BLaER1 (cell line): ENCODE measurements at regions not wholly inside any gene's neighbourhood (a gene's known extent, or its start where the extent isn't known, plus 50 kb on each side); places are given as distances from the start of the nearest gene placed in this dataset.

Experiments used
- H3K27ac ChIP-seq: shearing (Covaris generic); formaldehyde crosslinking; 2 replicates; pipeline ENCODE4 v1.8.1; 2022
- H3K27me3 ChIP-seq: shearing (Covaris generic); formaldehyde crosslinking; 2 replicates; pipeline ENCODE4 v1.8.1; 2022
- H3K36me3 ChIP-seq: shearing (Covaris generic); formaldehyde crosslinking; 2 replicates; pipeline ENCODE4 v1.8.1; 2022
- H3K4me1 ChIP-seq: shearing (Covaris generic); formaldehyde crosslinking; 2 replicates; pipeline ENCODE4 v1.8.1; 2022
- H3K4me2 ChIP-seq: shearing (Covaris generic); formaldehyde crosslinking; 2 replicates; pipeline ENCODE4 v1.8.1; 2022
- H3K4me3 ChIP-seq: shearing (Covaris generic); formaldehyde crosslinking; 2 replicates; pipeline ENCODE4 v1.8.1; 2022
- H3K9ac ChIP-seq: shearing (Covaris generic); formaldehyde crosslinking; 2 replicates; pipeline ENCODE4 v1.8.1; 2022
- H3K9me3 ChIP-seq: shearing (Covaris generic); formaldehyde crosslinking; 2 replicates; pipeline ENCODE4 v1.8.1; 2022
- H4K20me1 ChIP-seq: shearing (Covaris generic); formaldehyde crosslinking; 2 replicates; pipeline ENCODE4 v1.8.1; 2022
- Cebpa-rat ChIP-seq: shearing (Covaris generic); IDR thresholded peaks from 2 replicates; pipeline ENCODE4 v1.8.1; 2022

- Histone ChIP-seq H4K20me1 (no peaks in the 10 kb centered on the region), H3K9ac (no peak overlapping the region), H3K4me2 (no peak overlapping the region), H3K36me3 (no peaks in the 10 kb centered on the region), H3K9me3 (no peaks in the 10 kb centered on the region), H3K27ac (no peak overlapping the region), H3K27me3 (no peaks in the 10 kb centered on the region), H3K4me3 (no peak overlapping the region), H3K4me1 (no peaks in the 10 kb centered on the region)
- no peak for TF ChIP-seq Cebpa-rat
Observed at GRCh38 chr2:78009289-78009688, 487.1 kb upstream of the LRRTM4 start.

GRCh38 chr2:78011251-78011650 lies 489.1 kb upstream of the LRRTM4 start:
- Histone ChIP-seq H3K27me3 (no peaks in the 10 kb centered on the region), H3K36me3 (no peaks in the 10 kb centered on the region), H3K4me1 (no peaks in the 10 kb centered on the region), H3K9ac (no peak overlapping the region), H4K20me1 (no peaks in the 10 kb centered on the region), H3K9me3 (no peaks in the 10 kb centered on the region), H3K27ac (no peak overlapping the region), H3K4me3 (no peak overlapping the region), H3K4me2 (no peak overlapping the region)
- no peak for TF ChIP-seq Cebpa-rat

- no peaks in the 10 kb centered on the region for H3K27me3 ChIP-seq
- no peak for TF ChIP-seq Cebpa-rat
- no peaks in the 10 kb centered on the region for H4K20me1 ChIP-seq
- no peak overlapping the region for H3K9ac ChIP-seq
- H3K27ac ChIP-seq, result no peak overlapping the region
- no peak overlapping the region for H3K4me3 ChIP-seq
- no peak overlapping the region for H3K4me2 ChIP-seq
- no peaks in the 10 kb centered on the region for H3K4me1 ChIP-seq
- no peaks in the 10 kb centered on the region for H3K9me3 ChIP-seq
- H3K36me3 ChIP-seq, result no peaks in the 10 kb centered on the region
Observed at GRCh38 chr2:78020491-78020890, 498.3 kb upstream of the LRRTM4 start.

GRCh38 chr2:78023356-78023755 lies 501.2 kb upstream of the LRRTM4 start:
- H3K4me2 ChIP-seq, result no peak overlapping the region
- H4K20me1 ChIP-seq, result no peaks in the 10 kb centered on the region
- no peaks in the 10 kb centered on the region for H3K36me3 ChIP-seq
- H3K4me1 ChIP-seq, result no peaks in the 10 kb centered on the region
- no peaks in the 10 kb centered on the region for H3K27me3 ChIP-seq
- H3K9me3 ChIP-seq, result no peaks in the 10 kb centered on the region
- H3K9ac ChIP-seq, result no peak overlapping the region
- no peak overlapping the region for H3K27ac ChIP-seq
- no peak overlapping the region for H3K4me3 ChIP-seq
- no peak for TF ChIP-seq Cebpa-rat

GRCh38 chr2:78024996-78025395 lies 502.8 kb upstream of the LRRTM4 start:
- peaks cover 15% of the 10 kb centered on the region for H3K9me3 ChIP-seq
- H4K20me1 ChIP-seq, result no peaks in the 10 kb centered on the region
- H3K4me1 ChIP-seq, result no peaks in the 10 kb centered on the region
- no peaks in the 10 kb centered on the region for H3K36me3 ChIP-seq
- no peak overlapping the region for H3K4me3 ChIP-seq
- no peak for TF ChIP-seq Cebpa-rat
- H3K4me2 ChIP-seq, result no peak overlapping the region
- no peak overlapping the region for H3K27ac ChIP-seq
- no peaks in the 10 kb centered on the region for H3K27me3 ChIP-seq
- H3K9ac ChIP-seq, result no peak overlapping the region

- H3K9ac ChIP-seq, result no peak overlapping the region
- TF ChIP-seq Cebpa-rat, result no peak
- no peaks in the 10 kb centered on the region for H4K20me1 ChIP-seq
- H3K9me3 ChIP-seq, result peaks cover 18% of the 10 kb centered on the region
- H3K4me2 ChIP-seq, result no peak overlapping the region
- no peaks in the 10 kb centered on the region for H3K4me1 ChIP-seq
- H3K27me3 ChIP-seq, result no peaks in the 10 kb centered on the region
- no peak overlapping the region for H3K27ac ChIP-seq
- no peak overlapping the region for H3K4me3 ChIP-seq
- no peaks in the 10 kb centered on the region for H3K36me3 ChIP-seq
Observed at GRCh38 chr2:78029392-78029995, 507.3 kb upstream of the LRRTM4 start.

GRCh38 chr2:78034706-78035105 lies 512.5 kb upstream of the LRRTM4 start:
- Histone ChIP-seq H3K4me2 (no peak overlapping the region), H3K9me3 (peaks cover 6% of the 10 kb centered on the region), H3K36me3 (no peaks in the 10 kb centered on the region), H3K27me3 (no peaks in the 10 kb centered on the region), H3K27ac (no peak overlapping the region), H4K20me1 (no peaks in the 10 kb centered on the region), H3K9ac (no peak overlapping the region), H3K4me3 (no peak overlapping the region), H3K4me1 (no peaks in the 10 kb centered on the region)
- TF ChIP-seq Cebpa-rat, result no peak

GRCh38 chr2:78035804-78036203 lies 513.6 kb upstream of the LRRTM4 start:
- Histone ChIP-seq H3K9me3 (no peaks in the 10 kb centered on the region), H3K27me3 (no peaks in the 10 kb centered on the region), H3K9ac (no peak overlapping the region), H3K36me3 (no peaks in the 10 kb centered on the region), H3K4me3 (no peak overlapping the region), H4K20me1 (no peaks in the 10 kb centered on the region), H3K27ac (no peak overlapping the region), H3K4me2 (no peak overlapping the region), H3K4me1 (no peaks in the 10 kb centered on the region)
- no peak for TF ChIP-seq Cebpa-rat

- H3K27ac ChIP-seq, result no peak overlapping the region
- no peak overlapping the region for H3K4me2 ChIP-seq
- no peaks in the 10 kb centered on the region for H4K20me1 ChIP-seq
- H3K9ac ChIP-seq, result no peak overlapping the region
- H3K4me3 ChIP-seq, result no peak overlapping the region
- H3K36me3 ChIP-seq, result no peaks in the 10 kb centered on the region
- H3K27me3 ChIP-seq, result no peaks in the 10 kb centered on the region
- TF ChIP-seq Cebpa-rat, result no peak
- no peaks in the 10 kb centered on the region for H3K4me1 ChIP-seq
- peaks cover 16% of the 10 kb centered on the region for H3K9me3 ChIP-seq
Observed at GRCh38 chr2:78051480-78051879, 529.3 kb upstream of the LRRTM4 start.

GRCh38 chr2:78056976-78057375 lies 534.8 kb upstream of the LRRTM4 start:
- H3K27me3 ChIP-seq, result no peaks in the 10 kb centered on the region
- H3K4me2 ChIP-seq, result no peak overlapping the region
- no peak for TF ChIP-seq Cebpa-rat
- H3K27ac ChIP-seq, result no peak overlapping the region
- H3K9me3 ChIP-seq, result no peaks in the 10 kb centered on the region
- H3K9ac ChIP-seq, result no peak overlapping the region
- H3K4me3 ChIP-seq, result no peak overlapping the region
- H4K20me1 ChIP-seq, result no peaks in the 10 kb centered on the region
- no peaks in the 10 kb centered on the region for H3K36me3 ChIP-seq
- H3K4me1 ChIP-seq, result no peaks in the 10 kb centered on the region

- H3K4me1 ChIP-seq, result no peaks in the 10 kb centered on the region
- H3K9ac ChIP-seq, result no peak overlapping the region
- no peak overlapping the region for H3K4me3 ChIP-seq
- no peaks in the 10 kb centered on the region for H3K27me3 ChIP-seq
- H3K36me3 ChIP-seq, result no peaks in the 10 kb centered on the region
- no peaks in the 10 kb centered on the region for H4K20me1 ChIP-seq
- H3K9me3 ChIP-seq, result no peaks in the 10 kb centered on the region
- H3K4me2 ChIP-seq, result no peak overlapping the region
- no peak overlapping the region for H3K27ac ChIP-seq
- no peak for TF ChIP-seq Cebpa-rat
Observed at GRCh38 chr2:78061301-78061700, 539.1 kb upstream of the LRRTM4 start.
